Esophagus muscularis mucosa (tissue), 4 donors: ENCODE measurements at regions not wholly inside any gene's neighbourhood (a gene's known extent, or its start where the extent isn't known, plus 50 kb on each side); places are given as distances from the start of the nearest gene placed in this dataset.

Experiments
- DNase-seq: peaks from one replicate; pipeline ENCODE4 v3.0.0-alpha.2; 2017; ENCODE audit errors: extremely low spot score
- H3K27ac ChIP-seq, 4 donors: fragments of 200-600 bp; sonication (generic); replicated peaks in 1 of 4; 1 replicate in 3 of 4; 2 replicates in 1 of 4; pipeline ENCODE4 v1.5.1; 2016 to 2019; ENCODE audit warnings: mild to moderate bottlenecking in 1 of 4
- H3K27me3 ChIP-seq, 4 donors: fragments of 200-600 bp; sonication (generic); one replicate each; pipeline versions ENCODE4 v1.5.1 to v1.6.0; 2016 to 2019
- H3K36me3 ChIP-seq, 4 donors: fragments of 200-600 bp; sonication (generic); one replicate each; pipeline ENCODE4 v1.5.1; 2016 to 2019
- H3K4me1 ChIP-seq, 4 donors: fragments of 200-600 bp; sonication (generic); one replicate each; pipeline ENCODE4 v1.5.1; 2016 to 2019
- H3K4me3 ChIP-seq, 4 donors: fragments of 200-600 bp; sonication (generic); 1 replicate in 2 of 4; 2 replicates in 2 of 4; pipeline ENCODE4 v1.5.1; 2016 to 2019; ENCODE audit warnings: mild to moderate bottlenecking in 4 of 4, moderate library complexity in 1 of 4
- H3K9me3 ChIP-seq, 4 donors: fragments of 200-600 bp; sonication (generic); 1 replicate in 3 of 4; 2 replicates in 1 of 4; pipeline ENCODE4 v1.5.1; 2016 to 2019
- CTCF ChIP-seq, 3 experiments: fragments of 200-600 bp in 2 of 3; fragments of 450-650 bp in 1 of 3; sonication (generic) in 2 of 3; IDR thresholded peaks; one replicate each; pipeline ENCODE4 v1.5.1; 2017 to 2019; ENCODE audit warnings: antibody characterized with exemption in 3 of 3, mild to moderate bottlenecking in 2 of 3, moderate library complexity in 1 of 3
- EP300 ChIP-seq: sonication (generic); formaldehyde crosslinking; IDR thresholded peaks from one replicate; pipeline ENCODE4 v1.6.1; 2017; ENCODE audit warnings: antibody characterized with exemption
- POLR2A ChIP-seq: fragments of 450-650 bp; IDR thresholded peaks from one replicate; pipeline ENCODE4 v1.6.1; 2017; ENCODE audit warnings: antibody characterized with exemption, moderate library complexity, mild to moderate bottlenecking, low read depth
- POLR2AphosphoS5 ChIP-seq, 2 donors: sonication (generic); formaldehyde crosslinking; IDR thresholded peaks; one replicate each; pipeline ENCODE4 v1.6.1; 2017; ENCODE audit warnings: antibody characterized with exemption in 2 of 2
- whole genome bisulfite sequencing: methylation state at CpG from one replicate; pipeline ENCODE4 v1.1.5; 2018; 5-methylcytosine and 5-hydroxymethylcytosine counted together
- intact Hi-C: fragments of 100-400 bp; cut with DNase I; formaldehyde crosslinking; loops from one replicate; pipeline ENCODE4 v1.15.1; 2023

- intact Hi-C loops: no loop called here
- Histone ChIP-seq H3K4me1 (no peaks in the 10 kb centered on the region), H3K4me3 (no peak overlapping the region), H3K27me3 (no peaks in the 10 kb centered on the region), H3K36me3 (no peaks in the 10 kb centered on the region), H3K9me3 (no peaks in the 10 kb centered on the region), H3K27ac (no peak overlapping the region)
- WGBS: 96% methylated on average over 3 of the region's 3 CpGs
- no peak for DNase-seq
- TF ChIP-seq CTCF (IDR thresholded peaks at IDR 0.05) (no peak), EP300 (no peak), POLR2A (no peak), POLR2AphosphoS5 (IDR thresholded peaks at IDR 0.05) (no peak)
Observed at GRCh38 chr1:112307930-112308591, 88.0 kb upstream of the CTTNBP2NL start.

- TF ChIP-seq POLR2AphosphoS5 (IDR thresholded peaks at IDR 0.05) (no peak), EP300 (no peak), CTCF (IDR thresholded peaks at IDR 0.05) (no peak), POLR2A (no peak)
- H3K27me3 ChIP-seq: no peaks in the 10 kb centered on the region
- no peak overlapping the region for H3K4me3 ChIP-seq
- intact Hi-C loops: no loop called here
- no peaks in the 10 kb centered on the region for H3K9me3 ChIP-seq
- H3K36me3 ChIP-seq: no peaks in the 10 kb centered on the region
- WGBS: 85% methylated on average over 5 of the region's 5 CpGs
- no peak for DNase-seq
- H3K4me1 ChIP-seq: peaks cover 0 to under 1% (median under 1%) of the 10 kb centered on the region in 4 donors
- no peak overlapping the region for H3K27ac ChIP-seq
Observed at GRCh38 chr1:112308716-112309115, 87.3 kb upstream of the CTTNBP2NL start.

- no peaks in the 10 kb centered on the region for H3K27me3 ChIP-seq
- intact Hi-C loops: no loop called here
- no peak overlapping the region for H3K27ac ChIP-seq
- no peak overlapping the region for H3K4me3 ChIP-seq
- TF ChIP-seq POLR2A (no peak), POLR2AphosphoS5 (IDR thresholded peaks at IDR 0.05) (no peak), CTCF (IDR thresholded peaks at IDR 0.05) (no peak), EP300 (no peak)
- 78% methylated on average over 5 of the region's 5 CpGs for WGBS
- DNase-seq: no peak
- peaks cover 0 to 9% (median 2%) of the 10 kb centered on the region in 4 donors for H3K4me1 ChIP-seq
- no peaks in the 10 kb centered on the region for H3K9me3 ChIP-seq
- no peaks in the 10 kb centered on the region for H3K36me3 ChIP-seq
Observed at GRCh38 chr1:112309499-112309898, 86.5 kb upstream of the CTTNBP2NL start.

GRCh38 chr1:112312315-112312714 lies 83.7 kb upstream of the CTTNBP2NL start:
- Histone ChIP-seq H3K27me3 (no peaks in the 10 kb centered on the region), H3K36me3 (no peaks in the 10 kb centered on the region), H3K27ac (no peak overlapping the region), H3K9me3 (no peaks in the 10 kb centered on the region), H3K4me3 (no peak overlapping the region), H3K4me1 (peaks cover 0 to 26% (median 16%) of the 10 kb centered on the region in 4 donors)
- TF ChIP-seq CTCF (IDR thresholded peaks at IDR 0.05) (no peak), POLR2A (no peak), EP300 (no peak), POLR2AphosphoS5 (IDR thresholded peaks at IDR 0.05) (no peak)
- no peak for DNase-seq
- intact Hi-C loops: no loop called here
- whole genome bisulfite sequencing: 56% methylated on average over 4 of the region's 5 CpGs

GRCh38 chr1:112312879-112313278 lies 83.1 kb upstream of the CTTNBP2NL start:
- 78% methylated on average over 5 of the region's 5 CpGs for WGBS
- no peaks in the 10 kb centered on the region for H3K36me3 ChIP-seq
- intact Hi-C loops: no loop called here
- peaks cover 0 to 31% (median 22%) of the 10 kb centered on the region in 4 donors for H3K4me1 ChIP-seq
- no peak for TF ChIP-seq POLR2A
- no peak for TF ChIP-seq POLR2AphosphoS5 (IDR thresholded peaks at IDR 0.05)
- TF ChIP-seq EP300: no peak
- no peak for TF ChIP-seq CTCF (IDR thresholded peaks at IDR 0.05)
- no peak overlapping the region for H3K27ac ChIP-seq
- no peak overlapping the region for H3K4me3 ChIP-seq
- DNase-seq: no peak
- no peaks in the 10 kb centered on the region for H3K9me3 ChIP-seq
- H3K27me3 ChIP-seq: no peaks in the 10 kb centered on the region
